Glutamatergic neuron (in vitro differentiated cells): ENCODE measurements at regions not wholly inside any gene's neighbourhood (a gene's known extent, or its start where the extent isn't known, plus 50 kb on each side); places are given as distances from the start of the nearest gene placed in this dataset.

ENCODE experiments used
- DNase-seq: peaks from one replicate; pipeline ENCODE4 v3.0.0; 2022
- H3K27ac Mint-ChIP-seq: one replicate; pipeline ENCODE4 v1.8.0; 2020; ENCODE audit warnings: mild to moderate bottlenecking, mixed read lengths, inconsistent platforms; ENCODE audit not compliant: unreplicated experiment
- H3K27me3 Mint-ChIP-seq: one replicate; pipeline ENCODE4 v1.8.0; 2020; ENCODE audit warnings: mild to moderate bottlenecking, moderate library complexity, mixed read lengths, inconsistent platforms; ENCODE audit not compliant: unreplicated experiment
- H3K36me3 Mint-ChIP-seq: one replicate; pipeline ENCODE4 v1.8.0; 2020; ENCODE audit warnings: mild to moderate bottlenecking, mixed read lengths, inconsistent platforms; ENCODE audit not compliant: unreplicated experiment
- H3K4me1 Mint-ChIP-seq: one replicate; pipeline ENCODE4 v1.8.0; 2020; ENCODE audit warnings: mild to moderate bottlenecking, low read depth, mixed read lengths, inconsistent platforms; ENCODE audit not compliant: unreplicated experiment
- H3K4me3 Mint-ChIP-seq: one replicate; pipeline ENCODE4 v1.8.0; 2020; ENCODE audit warnings: mild to moderate bottlenecking, mixed read lengths, inconsistent platforms; ENCODE audit not compliant: unreplicated experiment
- H3K9me3 Mint-ChIP-seq: one replicate; pipeline ENCODE4 v1.8.0; 2020; ENCODE audit warnings: mild to moderate bottlenecking, moderate library complexity, mixed read lengths, inconsistent platforms; ENCODE audit not compliant: unreplicated experiment
- CTCF ChIP-seq: fragments of 200-600 bp; sonication (generic); IDR thresholded peaks from one replicate; pipeline ENCODE4 v1.5.0; 2021; ENCODE audit not compliant: partially characterized antibody, unreplicated experiment

- TF ChIP-seq CTCF: no peak
- H3K9me3 Mint-ChIP-seq: no peaks in the 10 kb centered on the region
- DNase-seq: no peak
- H3K36me3 Mint-ChIP-seq: no peaks in the 10 kb centered on the region
- H3K27ac Mint-ChIP-seq: no peak overlapping the region
- H3K4me3 Mint-ChIP-seq: no peak overlapping the region
- no peaks in the 10 kb centered on the region for H3K27me3 Mint-ChIP-seq
- no peaks in the 10 kb centered on the region for H3K4me1 Mint-ChIP-seq
Measured at GRCh38 chr2:145055651-145056050, 535.7 kb upstream of the ZEB2 start.

GRCh38 chr2:145050134-145050533 is 530.2 kb upstream of the ZEB2 start:
- Mint-ChIP-seq H3K27me3 (no peaks in the 10 kb centered on the region), H3K27ac (no peak overlapping the region), H3K4me3 (no peak overlapping the region), H3K4me1 (no peaks in the 10 kb centered on the region), H3K36me3 (no peaks in the 10 kb centered on the region), H3K9me3 (no peaks in the 10 kb centered on the region)
- DNase-seq: no peak
- no peak for TF ChIP-seq CTCF

GRCh38 chr2:145049475-145049874 is 529.6 kb upstream of the ZEB2 start:
- no peaks in the 10 kb centered on the region for H3K9me3 Mint-ChIP-seq
- H3K27me3 Mint-ChIP-seq: no peaks in the 10 kb centered on the region
- no peaks in the 10 kb centered on the region for H3K36me3 Mint-ChIP-seq
- no peak overlapping the region for H3K27ac Mint-ChIP-seq
- H3K4me3 Mint-ChIP-seq: no peak overlapping the region
- TF ChIP-seq CTCF: no peak
- no peak for DNase-seq
- H3K4me1 Mint-ChIP-seq: no peaks in the 10 kb centered on the region

- TF ChIP-seq CTCF: no peak
- no peaks in the 10 kb centered on the region for H3K9me3 Mint-ChIP-seq
- no peak for DNase-seq
- H3K27ac Mint-ChIP-seq: no peak overlapping the region
- no peak overlapping the region for H3K4me3 Mint-ChIP-seq
- H3K36me3 Mint-ChIP-seq: no peaks in the 10 kb centered on the region
- H3K27me3 Mint-ChIP-seq: no peaks in the 10 kb centered on the region
- no peaks in the 10 kb centered on the region for H3K4me1 Mint-ChIP-seq
Measured at GRCh38 chr2:145047554-145047953, 527.6 kb upstream of the ZEB2 start.

GRCh38 chr2:145044491-145044890 is 524.6 kb upstream of the ZEB2 start:
- Mint-ChIP-seq H3K36me3 (no peaks in the 10 kb centered on the region), H3K4me1 (no peaks in the 10 kb centered on the region), H3K27me3 (no peaks in the 10 kb centered on the region), H3K9me3 (no peaks in the 10 kb centered on the region), H3K4me3 (no peak overlapping the region), H3K27ac (no peak overlapping the region)
- DNase-seq: no peak
- TF ChIP-seq CTCF: no peak
